Type B pancreatic cell (in vitro differentiated cells): ENCODE measurements at regions not wholly inside any gene's neighbourhood (a gene's known extent, or its start where the extent isn't known, plus 50 kb on each side); places are given as distances from the start of the nearest gene placed in this dataset.

ENCODE experiments used
- DNase-seq: peaks from one replicate; pipeline ENCODE4 v3.0.0; 2021; ENCODE audit warnings: mixed read lengths; ENCODE audit not compliant: unreplicated experiment; ENCODE audit errors: extremely low spot score
- H3K27ac Mint-ChIP-seq: 2 replicates; pipeline ENCODE4 v1.8.0; 2021; ENCODE audit warnings: mild to moderate bottlenecking, mixed read lengths
- H3K27me3 Mint-ChIP-seq: 2 replicates; pipeline ENCODE4 v1.8.0; 2021; ENCODE audit warnings: mixed read lengths
- H3K36me3 Mint-ChIP-seq: 2 replicates; pipeline ENCODE4 v1.8.0; 2021; ENCODE audit warnings: mixed read lengths
- H3K4me1 Mint-ChIP-seq: one replicate; pipeline ENCODE4 v1.8.0; 2021; ENCODE audit warnings: mixed read lengths; ENCODE audit not compliant: unreplicated experiment
- H3K4me3 Mint-ChIP-seq: 2 replicates; pipeline ENCODE4 v1.8.0; 2021; ENCODE audit warnings: mild to moderate bottlenecking, mixed read lengths
- H3K9me3 Mint-ChIP-seq: 2 replicates; pipeline ENCODE4 v1.8.0; 2021; ENCODE audit warnings: mixed read lengths
- CTCF ChIP-seq: fragments of 200-600 bp; sonication (generic); conservative IDR thresholded peaks from 2 replicates; pipeline ENCODE4 v1.5.0; 2021; ENCODE audit warnings: antibody characterized with exemption, mild to moderate bottlenecking

- Mint-ChIP-seq H3K9me3 (peaks cover 21% of the 10 kb centered on the region), H3K27ac (no peak overlapping the region), H3K4me3 (no peak overlapping the region)
Measured at GRCh38 chr6:14735956-14736486, 509.8 kb upstream of the JARID2 start.

GRCh38 chr6:14736554-14736953, 509.3 kb upstream of the JARID2 start:
- peaks cover 40% of the 10 kb centered on the region for H3K4me1 Mint-ChIP-seq
- H3K36me3 Mint-ChIP-seq: no peaks in the 10 kb centered on the region
- no peaks in the 10 kb centered on the region for H3K27me3 Mint-ChIP-seq
- TF ChIP-seq CTCF: no peak
- DNase-seq: no peak
- no peak overlapping the region for H3K27ac Mint-ChIP-seq
- H3K9me3 Mint-ChIP-seq: peaks cover 21% of the 10 kb centered on the region
- no peak overlapping the region for H3K4me3 Mint-ChIP-seq

More at GRCh38 chr6:14735956-14736486, 509.8 kb upstream of the JARID2 start:
- Mint-ChIP-seq H3K4me1 (peaks cover 44% of the 10 kb centered on the region), H3K27me3 (no peaks in the 10 kb centered on the region), H3K36me3 (no peaks in the 10 kb centered on the region)
- TF ChIP-seq CTCF: no peak
- DNase-seq: no peak

GRCh38 chr6:14738497-14738896, 507.4 kb upstream of the JARID2 start:
- no peak overlapping the region for H3K4me3 Mint-ChIP-seq
- H3K4me1 Mint-ChIP-seq: peaks cover 21% of the 10 kb centered on the region
- peaks cover 10% of the 10 kb centered on the region for H3K9me3 Mint-ChIP-seq
- H3K27me3 Mint-ChIP-seq: no peaks in the 10 kb centered on the region
- no peak for DNase-seq
- H3K27ac Mint-ChIP-seq: no peak overlapping the region
- H3K36me3 Mint-ChIP-seq: no peaks in the 10 kb centered on the region
- TF ChIP-seq CTCF: no peak

GRCh38 chr6:14738933-14739332, 506.9 kb upstream of the JARID2 start:
- DNase-seq: no peak
- no peak overlapping the region for H3K27ac Mint-ChIP-seq
- H3K4me3 Mint-ChIP-seq: no peak overlapping the region
- H3K27me3 Mint-ChIP-seq: no peaks in the 10 kb centered on the region
- peaks cover under 1% of the 10 kb centered on the region for H3K36me3 Mint-ChIP-seq
- no peak for TF ChIP-seq CTCF
- H3K9me3 Mint-ChIP-seq: peaks cover 8% of the 10 kb centered on the region
- H3K4me1 Mint-ChIP-seq: peaks cover 21% of the 10 kb centered on the region

GRCh38 chr6:14739827-14740226, 506.0 kb upstream of the JARID2 start:
- Mint-ChIP-seq H3K27ac (no peak overlapping the region), H3K4me1 (peaks cover 21% of the 10 kb centered on the region), H3K9me3 (peaks cover 5% of the 10 kb centered on the region), H3K4me3 (no peak overlapping the region), H3K36me3 (peaks cover 4% of the 10 kb centered on the region), H3K27me3 (no peaks in the 10 kb centered on the region)
- no peak for TF ChIP-seq CTCF
- DNase-seq: no peak

- TF ChIP-seq CTCF: no peak
- Mint-ChIP-seq H3K27me3 (no peaks in the 10 kb centered on the region), H3K4me1 (peaks cover 25% of the 10 kb centered on the region), H3K9me3 (peaks cover 18% of the 10 kb centered on the region), H3K4me3 (no peak overlapping the region), H3K36me3 (peaks cover 4% of the 10 kb centered on the region), H3K27ac (no peak overlapping the region)
- DNase-seq: no peak
Measured at GRCh38 chr6:14742171-14742570, 503.7 kb upstream of the JARID2 start.
